ENCODE measurements at regions not wholly inside any gene's neighbourhood (a gene's known extent, or its start where the extent isn't known, plus 50 kb on each side); places are given as distances from the start of the nearest gene placed in this dataset.

GRCh38 chr16:65671071-65671470 is 549.2 kb upstream of the CDH11 start:
- TF ChIP-seq CTCF (conservative IDR thresholded peaks at IDR 0.05 in 1 of 2, IDR thresholded peaks at IDR 0.05 in 1 of 2; ENCODE audit: low read depth in 1 of 2, low read length in 2 of 2) (no peak), EZH2 (IDR thresholded peaks at IDR 0.05; ENCODE audit: low read length, missing control alignments) (no peak)
